OCI-LY1 (cell line): ENCODE measurements at regions not wholly inside any gene's neighbourhood (a gene's known extent, or its start where the extent isn't known, plus 50 kb on each side); places are given as distances from the start of the nearest gene placed in this dataset.

Experiments used
- H2AFZ ChIP-seq: fragments of 200-600 bp; sonication (generic), shearing (Covaris generic); 2 replicates; pipeline ENCODE4 v1.6.0; 2014; ENCODE audit warnings: antibody characterized with exemption, mild to moderate bottlenecking, low read length
- H3F3A ChIP-seq: fragments of 200-600 bp; sonication (generic), shearing (Covaris generic); 2 replicates; pipeline ENCODE4 v1.6.0; 2014; ENCODE audit warnings: mild to moderate bottlenecking, antibody characterized with exemption, low read length, moderate library complexity; ENCODE audit not compliant: insufficient read depth
- H3K27ac ChIP-seq: fragments of 200-600 bp; sonication (generic); 2 replicates; pipeline ENCODE4 v1.5.1; 2014; ENCODE audit warnings: low read length, mixed run types, mild to moderate bottlenecking, low read depth; ENCODE audit not compliant: poor library complexity, severe bottlenecking
- H3K27me3 ChIP-seq: fragments of 200-600 bp; sonication (generic); 2 replicates; pipeline ENCODE4 v1.6.0; 2014; ENCODE audit warnings: antibody characterized with exemption, mild to moderate bottlenecking, low read length, moderate library complexity; ENCODE audit not compliant: insufficient read depth
- H3K36me3 ChIP-seq: fragments of 200-600 bp; sonication (generic); 2 replicates; pipeline ENCODE4 v1.6.1; 2014; ENCODE audit warnings: mild to moderate bottlenecking, antibody characterized with exemption, low read length, moderate library complexity, mixed read lengths; ENCODE audit not compliant: insufficient read depth
- H3K4me1 ChIP-seq: fragments of 200-600 bp; sonication (generic); 2 replicates; pipeline ENCODE4 v1.5.1; 2014; ENCODE audit warnings: mild to moderate bottlenecking, low read length, moderate library complexity; ENCODE audit not compliant: insufficient read depth, severe bottlenecking
- H3K4me2 ChIP-seq: fragments of 200-600 bp; sonication (generic), shearing (Covaris generic); 2 replicates; pipeline ENCODE4 v1.6.1; 2014; ENCODE audit warnings: low read length
- H3K4me3 ChIP-seq: fragments of 200-600 bp; sonication (generic); 2 replicates; pipeline ENCODE4 v1.5.1; 2014; ENCODE audit warnings: low read length, low read depth, mild to moderate bottlenecking, mixed read lengths; ENCODE audit not compliant: poor library complexity, severe bottlenecking
- H3K79me2 ChIP-seq: fragments of 200-600 bp; shearing (Covaris generic); 2 replicates; pipeline ENCODE4 v1.6.1; 2016; ENCODE audit warnings: mixed run types, low read length, mixed read lengths; ENCODE audit not compliant: insufficient read depth
- H3K9ac ChIP-seq: fragments of 200-600 bp; sonication (generic), shearing (Covaris generic); 2 replicates; pipeline ENCODE4 v1.6.1; 2014; ENCODE audit warnings: mild to moderate bottlenecking, low read length, mixed read lengths
- H3K9me2 ChIP-seq: fragments of 200-600 bp; sonication (generic), shearing (Covaris generic); 2 replicates; pipeline ENCODE4 v1.6.1; 2014; ENCODE audit warnings: low read depth, mild to moderate bottlenecking, low read length, mixed read lengths
- H3K9me3 ChIP-seq: fragments of 200-600 bp; shearing (Covaris generic); 2 replicates; pipeline ENCODE4 v1.6.1; 2014; ENCODE audit warnings: low read length, mixed read lengths
- H4K20me1 ChIP-seq: fragments of 200-600 bp; sonication (generic), shearing (Covaris generic); 2 replicates; pipeline ENCODE4 v1.6.0; 2016; ENCODE audit warnings: mild to moderate bottlenecking, low read length; ENCODE audit not compliant: insufficient read depth
- EZH2 ChIP-seq: fragments of 200-600 bp; sonication (generic), shearing (Covaris generic); IDR thresholded peaks from 2 replicates; pipeline ENCODE4 v1.8.0; 2017; ENCODE audit warnings: borderline replicate concordance, mixed run types, mild to moderate bottlenecking, antibody characterized with exemption, low read length, moderate library complexity, mixed read lengths
- TF ChIP-seq, protein P1 (sequence below): fragments of 200-600 bp; sonication (generic), shearing (Covaris generic); IDR thresholded peaks from 2 replicates; pipeline ENCODE4 v1.5.1; 2017; ENCODE audit warnings: mild to moderate bottlenecking, antibody characterized with exemption, low read length, moderate library complexity, mixed read lengths

DNA sequence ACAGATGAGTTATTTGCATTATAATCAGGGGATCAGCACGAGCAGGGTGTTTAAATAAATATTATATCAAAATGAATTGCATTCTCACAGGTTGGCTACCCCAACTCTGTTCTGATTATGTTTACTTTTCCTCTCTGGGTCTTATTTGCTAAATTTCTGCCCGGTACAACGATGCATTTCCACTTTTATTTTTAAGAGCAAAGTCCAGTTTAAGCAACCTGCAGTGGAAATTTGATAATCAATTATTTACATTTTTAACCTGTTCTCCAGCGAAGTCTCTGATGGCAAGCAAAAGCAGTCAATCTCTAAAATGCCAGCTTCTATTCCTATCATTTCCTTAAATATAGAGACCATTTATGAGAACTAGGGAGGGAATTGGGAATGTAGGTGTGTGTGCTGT lies 966.6 kb upstream of the SOX11 start:
- H3K36me3 ChIP-seq: no peaks in the 10 kb centered on the region
- H3K9me3 ChIP-seq: no peaks in the 10 kb centered on the region
- H3F3A ChIP-seq: no peaks in the 10 kb centered on the region
- TF ChIP-seq, protein P1, sequence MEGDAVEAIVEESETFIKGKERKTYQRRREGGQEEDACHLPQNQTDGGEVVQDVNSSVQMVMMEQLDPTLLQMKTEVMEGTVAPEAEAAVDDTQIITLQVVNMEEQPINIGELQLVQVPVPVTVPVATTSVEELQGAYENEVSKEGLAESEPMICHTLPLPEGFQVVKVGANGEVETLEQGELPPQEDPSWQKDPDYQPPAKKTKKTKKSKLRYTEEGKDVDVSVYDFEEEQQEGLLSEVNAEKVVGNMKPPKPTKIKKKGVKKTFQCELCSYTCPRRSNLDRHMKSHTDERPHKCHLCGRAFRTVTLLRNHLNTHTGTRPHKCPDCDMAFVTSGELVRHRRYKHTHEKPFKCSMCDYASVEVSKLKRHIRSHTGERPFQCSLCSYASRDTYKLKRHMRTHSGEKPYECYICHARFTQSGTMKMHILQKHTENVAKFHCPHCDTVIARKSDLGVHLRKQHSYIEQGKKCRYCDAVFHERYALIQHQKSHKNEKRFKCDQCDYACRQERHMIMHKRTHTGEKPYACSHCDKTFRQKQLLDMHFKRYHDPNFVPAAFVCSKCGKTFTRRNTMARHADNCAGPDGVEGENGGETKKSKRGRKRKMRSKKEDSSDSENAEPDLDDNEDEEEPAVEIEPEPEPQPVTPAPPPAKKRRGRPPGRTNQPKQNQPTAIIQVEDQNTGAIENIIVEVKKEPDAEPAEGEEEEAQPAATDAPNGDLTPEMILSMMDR: no peak
- no peak for TF ChIP-seq EZH2
- H2AFZ ChIP-seq: no peak overlapping the region
- no peak overlapping the region for H3K9ac ChIP-seq
- no peaks in the 10 kb centered on the region for H3K4me1 ChIP-seq
- H4K20me1 ChIP-seq: no peaks in the 10 kb centered on the region
- no peak overlapping the region for H3K4me3 ChIP-seq
- H3K9me2 ChIP-seq: no peaks in the 10 kb centered on the region
- H3K4me2 ChIP-seq: no peak overlapping the region
- H3K79me2 ChIP-seq: no peaks in the 10 kb centered on the region
- H3K27me3 ChIP-seq: no peaks in the 10 kb centered on the region
- no peak overlapping the region for H3K27ac ChIP-seq

DNA sequence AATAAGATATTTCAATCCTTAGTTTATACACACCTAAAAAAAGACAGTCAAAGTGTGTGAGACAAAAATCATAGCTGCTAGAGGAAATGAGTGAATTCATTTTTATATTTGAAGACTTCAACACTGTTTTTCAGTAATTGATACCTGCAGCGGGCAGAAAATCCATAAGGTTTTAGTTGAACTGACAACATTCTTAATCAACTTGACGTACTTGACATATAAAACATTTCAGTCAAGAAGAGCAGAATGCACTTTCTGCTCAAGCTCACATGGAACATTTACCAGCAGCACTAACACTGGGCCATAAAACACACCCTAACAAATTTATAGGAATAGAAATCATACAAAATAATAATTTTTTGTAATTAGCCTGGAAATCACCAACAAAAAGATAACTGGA lies 959.6 kb upstream of the SOX11 start:
- no peaks in the 10 kb centered on the region for H3K27me3 ChIP-seq
- H3K9ac ChIP-seq: no peak overlapping the region
- H3K36me3 ChIP-seq: no peaks in the 10 kb centered on the region
- H3K9me2 ChIP-seq: no peaks in the 10 kb centered on the region
- no peak overlapping the region for H3K4me3 ChIP-seq
- H3F3A ChIP-seq: no peaks in the 10 kb centered on the region
- H3K27ac ChIP-seq: no peak overlapping the region
- no peaks in the 10 kb centered on the region for H3K79me2 ChIP-seq
- TF ChIP-seq EZH2: no peak
- TF ChIP-seq, protein P1: no peak
- H2AFZ ChIP-seq: no peak overlapping the region
- no peak overlapping the region for H3K4me2 ChIP-seq
- no peaks in the 10 kb centered on the region for H3K9me3 ChIP-seq
- H3K4me1 ChIP-seq: no peaks in the 10 kb centered on the region
- no peaks in the 10 kb centered on the region for H4K20me1 ChIP-seq

DNA sequence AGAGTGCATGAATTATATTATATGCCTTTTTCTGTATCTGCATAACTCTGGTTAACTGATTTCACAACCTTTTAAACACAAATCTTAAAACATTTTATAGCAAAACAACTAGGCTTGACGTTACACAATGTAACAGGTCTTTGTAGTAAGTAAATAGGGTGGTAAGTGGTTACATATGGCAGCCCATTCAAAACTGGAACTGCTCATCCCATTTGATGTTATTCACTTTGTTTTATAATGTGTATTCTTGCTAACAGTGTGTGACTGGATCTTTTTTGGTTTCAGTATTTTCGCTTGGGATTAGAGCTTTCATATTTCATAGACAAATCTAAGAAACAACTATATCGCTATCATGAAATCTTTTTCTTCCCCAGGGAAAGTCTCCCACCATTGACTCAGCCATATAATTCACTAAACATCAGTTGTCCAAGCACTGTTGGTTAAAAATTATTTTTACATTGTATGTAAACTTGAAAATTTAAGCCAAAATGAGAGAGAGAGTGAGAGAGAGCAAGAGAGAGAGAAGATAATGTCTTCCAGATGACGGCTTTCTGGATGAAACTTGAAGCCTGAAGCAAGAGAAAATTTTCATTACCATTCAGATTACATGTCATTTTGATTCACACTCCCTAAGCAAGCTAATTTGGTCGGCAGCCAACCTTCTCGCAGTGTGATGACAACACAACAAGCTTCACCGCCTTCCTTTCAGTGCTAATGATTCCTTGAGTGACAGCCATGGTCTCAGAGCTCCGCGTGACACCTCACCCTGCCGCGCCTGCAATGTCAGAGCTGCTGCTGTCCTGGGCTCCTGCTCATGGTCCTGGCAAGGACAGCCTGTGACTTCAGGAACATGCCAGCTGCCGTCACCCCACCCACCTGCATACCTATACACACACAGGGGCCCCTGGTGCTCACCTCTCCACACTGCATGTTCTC lies 946.9 kb upstream of the SOX11 start:
- Histone ChIP-seq H3K4me3 (no peak overlapping the region), H3F3A (no peaks in the 10 kb centered on the region), H2AFZ (no peak overlapping the region), H4K20me1 (no peaks in the 10 kb centered on the region), H3K9me3 (no peaks in the 10 kb centered on the region), H3K27ac (no peak overlapping the region), H3K79me2 (no peaks in the 10 kb centered on the region), H3K36me3 (no peaks in the 10 kb centered on the region), H3K9ac (no peak overlapping the region), H3K27me3 (no peaks in the 10 kb centered on the region), H3K4me1 (no peaks in the 10 kb centered on the region), H3K4me2 (no peak overlapping the region), H3K9me2 (no peaks in the 10 kb centered on the region)
- TF ChIP-seq, protein P1: no peak
